Astrocyte (in vitro differentiated cells and primary cell): ENCODE measurements at regions not wholly inside any gene's neighbourhood (a gene's known extent, or its start where the extent isn't known, plus 50 kb on each side); places are given as distances from the start of the nearest gene placed in this dataset.

Experiments used
- DNase-seq: peaks from one replicate; pipeline ENCODE4 v3.0.0-alpha.2; 2010; ENCODE audit warnings: low read depth
- FAIRE-seq: peaks from 2 replicates; lab custom pipeline; 2011; peaks lifted over from hg19 to GRCh38; lab: Jason Lieb, UNC
- H2AFZ ChIP-seq: 2 replicates; pipeline ENCODE4 v1.6.0; 2012; ENCODE audit warnings: low read depth, low read length, inconsistent platforms
- H3K27ac ChIP-seq: 2 replicates; pipeline ENCODE4 v1.5.1; 2011; ENCODE audit warnings: low read depth, low read length, inconsistent platforms
- H3K27me3 ChIP-seq: 2 replicates; pipeline ENCODE4 v1.6.0; 2011; ENCODE audit warnings: low read length, inconsistent platforms; ENCODE audit not compliant: insufficient read depth
- H3K36me3 ChIP-seq: 2 replicates; pipeline ENCODE4 v1.5.1; 2011; ENCODE audit warnings: low read length, inconsistent platforms; ENCODE audit not compliant: insufficient read depth
- H3K4me1 ChIP-seq: 2 replicates; pipeline ENCODE4 v1.5.1; 2011; ENCODE audit warnings: low read length, inconsistent platforms; ENCODE audit not compliant: insufficient read depth
- H3K4me2 ChIP-seq: 2 replicates; pipeline ENCODE4 v1.6.0; 2012; ENCODE audit warnings: low read length, inconsistent platforms
- H3K4me3 ChIP-seq: 2 replicates; pipeline ENCODE4 v1.5.1; 2011; ENCODE audit warnings: low read depth, mild to moderate bottlenecking, low read length, inconsistent platforms; ENCODE audit not compliant: insufficient read depth
- H3K79me2 ChIP-seq: 2 replicates; pipeline ENCODE4 v1.6.0; 2012; ENCODE audit warnings: mild to moderate bottlenecking, low read length, inconsistent platforms; ENCODE audit not compliant: insufficient read depth
- H3K9ac ChIP-seq: 2 replicates; pipeline ENCODE4 v1.6.0; 2012; ENCODE audit warnings: mild to moderate bottlenecking, low read length, inconsistent platforms
- H3K9me3 ChIP-seq: 2 replicates; pipeline ENCODE4 v1.5.1; 2012; ENCODE audit warnings: low read depth, mild to moderate bottlenecking, low read length, inconsistent platforms; ENCODE audit not compliant: insufficient read depth
- H4K20me1 ChIP-seq: 2 replicates; pipeline ENCODE4 v1.6.0; 2012; ENCODE audit warnings: low read length, inconsistent platforms; ENCODE audit not compliant: insufficient read depth
- H3K27ac Mint-ChIP-seq: one replicate; pipeline ENCODE4 v1.8.0; 2021; ENCODE audit warnings: mild to moderate bottlenecking, mixed read lengths; ENCODE audit not compliant: unreplicated experiment
- H3K27me3 Mint-ChIP-seq: one replicate; pipeline ENCODE4 v1.8.0; 2021; ENCODE audit warnings: low read depth, mixed read lengths; ENCODE audit not compliant: unreplicated experiment
- H3K36me3 Mint-ChIP-seq: one replicate; pipeline ENCODE4 v1.8.0; 2021; ENCODE audit warnings: low read depth, mixed read lengths; ENCODE audit not compliant: unreplicated experiment
- H3K4me1 Mint-ChIP-seq: one replicate; pipeline ENCODE4 v1.8.0; 2021; ENCODE audit warnings: low read depth, mixed read lengths; ENCODE audit not compliant: unreplicated experiment
- H3K4me3 Mint-ChIP-seq: one replicate; pipeline ENCODE4 v1.8.0; 2021; ENCODE audit warnings: mild to moderate bottlenecking, moderate library complexity, mixed read lengths; ENCODE audit not compliant: unreplicated experiment
- H3K9me3 Mint-ChIP-seq: one replicate; pipeline ENCODE4 v1.8.0; 2021; ENCODE audit warnings: mild to moderate bottlenecking, mixed read lengths; ENCODE audit not compliant: unreplicated experiment
- EZH2 ChIP-seq: IDR thresholded peaks from 2 replicates; pipeline ENCODE4 v1.6.1; 2012; ENCODE audit warnings: mild to moderate bottlenecking, low read length, inconsistent platforms; ENCODE audit not compliant: insufficient read depth
- TF ChIP-seq, protein P1 (sequence below): IDR thresholded peaks from 2 replicates; pipeline ENCODE4 v1.5.1; 2011; ENCODE audit warnings: low read depth, mild to moderate bottlenecking, inconsistent platforms, low read length, moderate library complexity; ENCODE audit not compliant: insufficient read depth

DNA sequence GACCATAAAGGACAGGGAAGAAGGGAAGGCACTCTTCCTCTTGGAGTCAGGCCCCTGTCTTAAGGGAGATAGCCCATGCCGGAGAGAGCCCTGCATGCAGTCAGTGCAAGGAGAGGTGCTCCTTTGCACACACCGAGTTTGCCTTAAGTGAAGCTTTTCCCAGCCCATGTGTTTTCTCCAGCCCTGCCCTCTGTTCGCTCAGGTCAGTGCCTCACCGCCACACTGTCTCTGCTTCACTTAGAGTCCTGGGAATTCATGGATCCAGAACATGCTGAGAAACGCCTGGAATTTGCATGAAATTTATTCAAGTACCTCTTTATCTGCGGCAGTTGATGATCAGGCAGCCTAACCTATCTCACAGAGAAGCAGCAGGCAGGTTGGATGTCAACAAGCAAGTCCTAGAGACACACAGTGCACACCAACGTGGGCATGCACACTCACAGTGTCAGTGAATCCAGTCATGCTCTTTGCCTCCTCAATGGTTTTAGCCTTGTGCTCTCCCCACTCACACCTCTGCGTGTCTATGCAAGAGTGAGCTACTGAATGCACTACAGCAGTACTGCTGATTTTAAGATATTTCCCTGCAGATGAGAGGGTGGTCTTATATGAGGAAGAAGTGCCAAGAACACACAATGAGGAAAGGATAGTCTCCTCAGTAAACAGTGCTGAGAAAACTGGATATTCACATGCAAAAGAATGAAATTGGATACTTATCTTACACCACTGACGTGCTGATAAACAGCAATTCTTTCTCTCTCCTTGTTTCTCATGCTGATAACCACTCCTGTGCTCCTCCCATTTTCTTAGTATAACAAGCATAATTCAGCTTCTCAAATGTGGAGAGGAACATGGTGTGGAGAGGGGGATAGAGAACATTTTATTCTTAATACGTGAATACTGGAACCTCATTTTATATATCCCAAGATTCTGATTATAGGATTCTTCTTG is 295.1 kb upstream of the CDYL start:
- Histone ChIP-seq H3K79me2 (no peaks in the 10 kb centered on the region), H3K4me1 (no peaks in the 10 kb centered on the region), H3K27ac (no peak overlapping the region), H3K27me3 (peaks cover 3% of the 10 kb centered on the region), H3K36me3 (no peaks in the 10 kb centered on the region), H2AFZ (no peak overlapping the region), H3K4me3 (no peak overlapping the region), H4K20me1 (no peaks in the 10 kb centered on the region), H3K9ac (no peak overlapping the region), H3K4me2 (no peak overlapping the region), H3K9me3 (no peaks in the 10 kb centered on the region)
- no peak for TF ChIP-seq EZH2
- TF ChIP-seq, protein P1, sequence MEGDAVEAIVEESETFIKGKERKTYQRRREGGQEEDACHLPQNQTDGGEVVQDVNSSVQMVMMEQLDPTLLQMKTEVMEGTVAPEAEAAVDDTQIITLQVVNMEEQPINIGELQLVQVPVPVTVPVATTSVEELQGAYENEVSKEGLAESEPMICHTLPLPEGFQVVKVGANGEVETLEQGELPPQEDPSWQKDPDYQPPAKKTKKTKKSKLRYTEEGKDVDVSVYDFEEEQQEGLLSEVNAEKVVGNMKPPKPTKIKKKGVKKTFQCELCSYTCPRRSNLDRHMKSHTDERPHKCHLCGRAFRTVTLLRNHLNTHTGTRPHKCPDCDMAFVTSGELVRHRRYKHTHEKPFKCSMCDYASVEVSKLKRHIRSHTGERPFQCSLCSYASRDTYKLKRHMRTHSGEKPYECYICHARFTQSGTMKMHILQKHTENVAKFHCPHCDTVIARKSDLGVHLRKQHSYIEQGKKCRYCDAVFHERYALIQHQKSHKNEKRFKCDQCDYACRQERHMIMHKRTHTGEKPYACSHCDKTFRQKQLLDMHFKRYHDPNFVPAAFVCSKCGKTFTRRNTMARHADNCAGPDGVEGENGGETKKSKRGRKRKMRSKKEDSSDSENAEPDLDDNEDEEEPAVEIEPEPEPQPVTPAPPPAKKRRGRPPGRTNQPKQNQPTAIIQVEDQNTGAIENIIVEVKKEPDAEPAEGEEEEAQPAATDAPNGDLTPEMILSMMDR: no peak
- Mint-ChIP-seq H3K9me3 (peaks cover 7% of the 10 kb centered on the region), H3K4me3 (no peak overlapping the region), H3K27ac (no peak overlapping the region), H3K27me3 (peaks cover 32% of the 10 kb centered on the region), H3K4me1 (peaks cover 4% of the 10 kb centered on the region), H3K36me3 (no peaks in the 10 kb centered on the region)
- DNase-seq (no peak), FAIRE-seq (no peak)

DNA sequence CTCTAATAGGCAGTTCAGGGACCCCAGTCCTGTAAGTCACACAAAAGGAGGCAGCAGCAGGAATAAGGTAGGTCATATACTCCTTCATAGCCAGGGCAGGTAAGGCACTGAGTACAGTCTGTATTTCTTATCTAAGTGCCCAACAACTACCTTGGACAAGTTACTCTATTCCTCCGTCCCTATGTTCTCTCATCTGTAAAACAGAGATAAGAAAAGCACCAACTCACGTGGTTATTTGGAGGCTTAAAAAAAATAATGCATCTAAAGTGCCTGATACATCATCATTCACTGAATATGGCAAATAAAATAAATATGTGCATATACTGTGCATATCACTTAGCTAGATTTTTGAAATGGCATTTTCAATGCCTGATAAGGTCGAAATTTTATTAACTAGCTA is 298.1 kb upstream of the CDYL start:
- Histone ChIP-seq H3K27me3 (peaks cover 3% of the 10 kb centered on the region), H3K4me2 (no peak overlapping the region), H3K9me3 (no peaks in the 10 kb centered on the region), H2AFZ (no peak overlapping the region), H3K27ac (no peak overlapping the region), H3K4me3 (no peak overlapping the region), H3K79me2 (no peaks in the 10 kb centered on the region), H3K9ac (no peak overlapping the region), H3K36me3 (no peaks in the 10 kb centered on the region), H3K4me1 (no peaks in the 10 kb centered on the region), H4K20me1 (no peaks in the 10 kb centered on the region)
- no peak overlapping the region for H3K4me3 Mint-ChIP-seq
- H3K27ac Mint-ChIP-seq: no peak overlapping the region
- H3K4me1 Mint-ChIP-seq: peaks cover 4% of the 10 kb centered on the region
- FAIRE-seq (no peak), DNase-seq (no peak)
- peaks cover 37% of the 10 kb centered on the region for H3K27me3 Mint-ChIP-seq
- peaks cover 6% of the 10 kb centered on the region for H3K9me3 Mint-ChIP-seq
- TF ChIP-seq, protein P1: no peak
- no peak for TF ChIP-seq EZH2
- H3K36me3 Mint-ChIP-seq: peaks cover 1% of the 10 kb centered on the region

DNA sequence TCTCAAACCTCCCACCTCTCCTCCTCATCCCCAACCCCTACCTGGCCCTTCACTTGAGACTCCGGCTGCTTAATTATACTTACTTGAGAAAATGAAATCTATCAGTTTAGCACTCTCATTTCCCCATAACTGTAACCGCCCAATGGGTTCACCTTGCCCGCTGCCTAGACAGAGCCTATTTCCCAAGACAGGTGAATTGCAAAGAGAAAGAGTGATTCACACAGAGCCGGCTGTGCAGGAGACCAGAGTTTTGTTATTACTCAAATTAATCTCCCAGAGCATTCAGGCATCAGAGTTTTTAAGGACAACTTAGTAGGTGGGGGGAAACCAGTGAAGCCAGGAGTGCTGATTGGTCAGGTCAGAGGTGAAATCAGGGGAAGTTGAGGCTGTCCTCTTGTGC is 301.4 kb upstream of the CDYL start:
- Mint-ChIP-seq H3K9me3 (peaks cover 27% of the 10 kb centered on the region), H3K36me3 (peaks cover 1% of the 10 kb centered on the region), H3K27ac (no peak overlapping the region), H3K4me3 (no peak overlapping the region), H3K27me3 (peaks cover 25% of the 10 kb centered on the region), H3K4me1 (no peaks in the 10 kb centered on the region)
- TF ChIP-seq, protein P1: no peak
- no peak for TF ChIP-seq EZH2
- Histone ChIP-seq H3K9ac (no peak overlapping the region), H3K4me3 (no peak overlapping the region), H3K27ac (no peak overlapping the region), H2AFZ (no peak overlapping the region), H3K27me3 (no peaks in the 10 kb centered on the region), H4K20me1 (no peaks in the 10 kb centered on the region), H3K4me2 (no peak overlapping the region), H3K4me1 (no peaks in the 10 kb centered on the region), H3K36me3 (no peaks in the 10 kb centered on the region), H3K79me2 (no peaks in the 10 kb centered on the region), H3K9me3 (peaks cover 10% of the 10 kb centered on the region)
- no peak for FAIRE-seq
- no peak for DNase-seq
